ES-I3 (cell line): ENCODE measurements at regions not wholly inside any gene's neighbourhood (a gene's known extent, or its start where the extent isn't known, plus 50 kb on each side); places are given as distances from the start of the nearest gene placed in this dataset.

Source experiments
- H3K36me3 ChIP-seq: 2 replicates; pipeline ENCODE4 v1.6.1; 2013; ENCODE audit warnings: mild to moderate bottlenecking, low read length, control low read depth, moderate library complexity; ENCODE audit not compliant: insufficient read depth
- H3K4me1 ChIP-seq: 2 replicates; pipeline ENCODE4 v1.6.1; 2013; ENCODE audit warnings: mild to moderate bottlenecking, control low read depth, low read length; ENCODE audit not compliant: insufficient read depth
- H3K9ac ChIP-seq: 2 replicates; pipeline ENCODE4 v1.6.1; 2013; ENCODE audit warnings: low read depth, mild to moderate bottlenecking, low read length, moderate library complexity
- H3K9me3 ChIP-seq: 2 replicates; pipeline ENCODE4 v1.6.1; 2013; ENCODE audit warnings: mild to moderate bottlenecking, low read length, moderate library complexity; ENCODE audit not compliant: control insufficient read depth, insufficient read depth

DNA sequence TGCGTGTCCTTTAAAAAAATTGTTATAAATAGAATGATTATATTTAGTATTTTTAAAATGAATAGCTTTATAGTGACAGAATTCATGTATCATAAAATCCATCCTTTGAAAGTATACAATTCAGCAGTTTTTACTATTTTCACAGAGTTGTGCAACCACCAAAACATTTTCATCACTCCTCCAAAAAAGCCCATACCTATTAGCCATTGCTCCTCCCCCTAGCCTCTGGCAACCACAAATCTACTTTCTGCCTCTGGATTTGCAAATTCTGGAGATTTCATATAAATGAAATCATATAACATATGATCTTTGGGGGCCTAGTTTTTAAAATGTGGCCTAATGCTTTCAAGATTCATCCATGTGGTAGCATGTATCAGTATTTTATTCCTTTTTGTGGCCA lies 117.9 kb upstream of the MED13L start:
- Histone ChIP-seq H3K36me3 (no peaks in the 10 kb centered on the region), H3K9me3 (no peaks in the 10 kb centered on the region; the same call in 1 of the 2 replicates), H3K9ac (no peak overlapping the region), H3K4me1 (no peaks in the 10 kb centered on the region)

DNA sequence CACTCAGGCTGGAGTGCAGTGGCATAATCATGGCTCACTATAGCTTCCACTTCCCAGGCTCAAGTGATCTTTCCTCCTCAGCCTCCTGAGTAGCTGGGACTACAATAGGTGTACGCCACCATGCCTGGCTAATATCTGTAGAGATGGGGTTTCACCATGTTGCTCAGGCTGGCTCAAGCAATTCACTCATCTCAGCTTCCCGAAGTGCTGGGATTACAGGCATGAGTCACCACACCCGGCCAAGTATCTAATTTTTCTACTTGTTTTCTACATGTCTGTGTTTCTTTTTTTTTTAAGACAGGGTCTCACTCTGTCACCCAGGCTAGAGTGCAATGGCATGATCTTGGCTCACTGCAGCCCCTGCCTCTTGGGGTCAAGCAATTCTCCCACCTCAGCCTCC lies 119.7 kb upstream of the MED13L start:
- H3K9me3 ChIP-seq, result no peaks in the 10 kb centered on the region; the same call in 1 of the 2 replicates
- H3K36me3 ChIP-seq, result no peaks in the 10 kb centered on the region
- no peak overlapping the region for H3K9ac ChIP-seq
- no peaks in the 10 kb centered on the region for H3K4me1 ChIP-seq

DNA sequence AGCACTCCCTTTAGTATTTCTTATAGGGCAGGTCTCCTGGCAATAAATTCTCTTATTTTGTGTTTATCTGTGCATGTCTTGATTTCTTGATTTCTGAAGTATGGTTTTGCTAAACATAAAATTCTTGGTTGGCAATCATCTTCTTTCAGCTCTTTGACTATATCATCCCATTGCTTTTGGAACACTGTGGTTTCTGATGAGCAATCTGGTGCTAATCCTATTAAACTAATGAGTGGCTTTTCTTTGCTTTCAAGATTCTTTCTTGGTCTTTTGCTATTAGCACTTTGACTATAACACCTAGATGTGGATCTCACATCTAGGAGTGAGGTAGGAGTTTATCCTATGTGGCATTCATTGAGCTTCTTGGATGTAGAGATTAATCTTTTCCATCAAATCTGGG lies 120.7 kb upstream of the MED13L start:
- Histone ChIP-seq H3K36me3 (no peaks in the 10 kb centered on the region), H3K9ac (no peak overlapping the region), H3K4me1 (no peaks in the 10 kb centered on the region), H3K9me3 (no peaks in the 10 kb centered on the region; the same call in 1 of the 2 replicates)

DNA sequence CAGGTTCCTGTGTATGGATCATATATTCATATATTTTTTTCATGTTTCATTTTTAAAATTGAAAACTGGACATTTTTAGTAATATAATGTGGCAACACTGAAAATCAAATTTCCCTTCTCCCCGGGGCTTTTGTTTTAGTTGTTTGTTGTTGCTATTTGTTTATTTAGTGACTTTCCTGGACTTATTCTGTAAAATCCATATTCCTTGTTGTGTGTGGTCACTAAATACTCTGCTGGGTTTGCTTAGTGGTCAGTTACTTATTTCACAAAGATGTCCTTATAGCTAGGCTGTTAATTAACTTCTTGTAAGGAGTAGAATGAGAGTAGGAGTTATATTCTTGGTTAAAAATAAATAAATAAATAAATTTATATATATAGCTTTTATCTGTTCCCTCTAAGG lies 121.6 kb upstream of the MED13L start:
- Histone ChIP-seq H3K9ac (no peak overlapping the region), H3K36me3 (no peaks in the 10 kb centered on the region), H3K4me1 (no peaks in the 10 kb centered on the region), H3K9me3 (no peaks in the 10 kb centered on the region)

DNA sequence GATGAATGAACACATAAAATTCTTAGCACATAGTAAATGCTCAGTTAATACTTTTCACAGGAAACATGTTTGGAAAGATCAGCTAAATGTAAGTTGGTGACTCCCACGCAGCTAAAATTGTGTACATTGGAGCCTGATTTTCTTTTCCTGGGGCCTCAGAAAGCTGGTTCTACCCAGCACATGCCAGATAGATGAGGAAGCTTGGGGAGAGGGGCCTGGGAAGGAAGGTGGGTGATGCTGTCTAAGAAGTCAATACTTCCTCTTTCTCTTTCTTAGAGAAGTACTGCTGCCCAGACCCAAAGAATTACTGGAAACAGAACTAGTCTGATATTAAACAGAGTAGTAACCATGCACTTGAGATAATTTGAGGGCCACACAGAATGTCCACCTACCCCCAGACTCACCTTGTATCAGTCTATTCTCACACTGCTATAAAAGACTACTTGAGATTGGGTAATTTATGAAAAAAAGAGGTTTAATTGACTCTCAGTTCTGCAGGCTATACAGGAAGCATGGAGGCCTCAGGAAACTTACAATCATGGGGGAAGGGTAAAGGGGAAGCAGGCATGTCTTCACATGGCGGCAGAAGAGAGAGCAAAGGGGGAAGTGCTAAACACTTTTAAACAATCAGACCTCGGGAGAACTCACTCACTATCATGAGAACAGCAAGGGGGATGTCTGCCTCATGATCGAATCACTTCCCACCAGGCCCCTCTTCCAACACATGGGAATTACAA lies 123.3 kb upstream of the MED13L start:
- Histone ChIP-seq H3K9ac (no peak overlapping the region), H3K4me1 (no peaks in the 10 kb centered on the region), H3K36me3 (no peaks in the 10 kb centered on the region), H3K9me3 (no peaks in the 10 kb centered on the region)

DNA sequence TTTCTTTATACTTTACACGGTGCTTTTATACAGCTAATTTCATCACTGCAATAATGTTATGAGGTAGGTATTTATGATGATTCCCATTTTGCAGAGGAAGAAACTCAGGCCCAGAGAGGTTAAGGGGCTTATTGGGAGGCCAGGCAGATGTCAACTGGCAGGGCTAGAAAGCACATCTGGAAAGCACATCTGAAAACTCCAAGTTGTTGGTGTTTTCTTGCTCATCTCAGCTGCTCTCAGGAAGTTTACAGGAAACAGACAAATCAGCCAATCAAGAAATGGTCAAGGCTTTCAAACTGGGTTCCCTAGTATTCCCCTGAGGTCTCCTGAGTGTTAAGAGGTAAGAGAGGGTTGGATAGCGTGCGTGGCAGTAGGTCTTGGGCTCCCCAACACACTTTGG lies 124.1 kb upstream of the MED13L start:
- no peaks in the 10 kb centered on the region for H3K36me3 ChIP-seq
- no peaks in the 10 kb centered on the region for H3K9me3 ChIP-seq
- H3K9ac ChIP-seq, result no peak overlapping the region
- no peaks in the 10 kb centered on the region for H3K4me1 ChIP-seq

DNA sequence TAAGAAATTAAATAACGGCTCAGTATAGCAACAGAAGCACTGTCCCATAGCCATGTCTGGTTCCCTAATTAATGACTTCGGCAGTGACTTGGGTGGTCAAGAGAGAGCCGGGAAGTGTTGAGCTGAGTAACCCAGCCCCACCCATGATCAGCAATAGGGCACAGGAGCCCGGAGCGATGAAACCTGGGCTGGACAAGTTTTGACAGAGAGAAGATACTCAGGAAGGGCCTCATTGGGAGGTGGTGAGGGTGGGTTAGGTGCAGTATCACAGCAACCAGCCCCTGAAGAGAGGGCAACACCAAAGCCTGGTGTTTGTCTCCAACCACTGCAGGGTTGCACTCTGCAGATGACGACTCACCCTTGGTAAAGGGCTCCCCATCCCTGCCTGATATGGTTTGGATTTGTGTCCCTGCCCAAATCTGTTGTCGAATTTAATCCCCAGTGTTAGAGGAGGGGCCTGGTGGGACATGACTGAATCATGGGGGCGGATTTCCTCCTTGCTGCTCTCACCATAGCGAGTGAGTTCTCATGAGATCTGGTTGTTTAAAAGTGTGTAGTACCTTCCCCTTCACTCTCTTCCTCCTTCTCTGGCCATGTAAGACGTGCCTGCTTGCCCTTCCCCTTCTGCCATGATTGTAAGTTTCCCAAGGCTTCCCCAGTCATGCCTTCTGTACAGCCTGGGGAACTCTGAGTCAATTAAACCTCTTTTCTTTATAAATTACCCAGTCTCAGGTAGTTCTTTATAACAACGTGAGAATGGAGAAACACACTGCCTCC lies 124.9 kb upstream of the MED13L start:
- Histone ChIP-seq H3K36me3 (no peaks in the 10 kb centered on the region), H3K9ac (no peak overlapping the region), H3K4me1 (no peaks in the 10 kb centered on the region), H3K9me3 (no peaks in the 10 kb centered on the region)

DNA sequence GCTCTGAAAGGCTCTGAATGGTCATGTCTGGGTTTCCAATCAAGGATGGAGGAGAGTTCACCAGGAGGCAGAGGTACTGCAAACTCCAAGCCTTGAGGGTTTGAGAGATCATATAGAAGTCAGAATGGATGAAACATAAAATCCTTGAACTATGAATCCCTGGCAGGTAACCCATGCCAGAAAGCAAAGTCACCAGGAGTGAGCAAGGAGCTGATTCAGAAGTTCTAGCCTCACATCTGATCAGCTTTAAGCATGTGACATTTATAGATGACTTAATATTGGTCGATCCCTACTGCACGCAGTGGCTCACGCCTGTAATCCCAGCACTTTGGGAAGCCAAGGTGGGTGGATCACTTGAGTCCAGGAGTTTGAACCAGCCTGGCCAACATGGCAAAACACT lies 126.1 kb upstream of the MED13L start:
- no peaks in the 10 kb centered on the region for H3K4me1 ChIP-seq
- no peak overlapping the region for H3K9ac ChIP-seq
- no peaks in the 10 kb centered on the region for H3K9me3 ChIP-seq
- H3K36me3 ChIP-seq, result no peaks in the 10 kb centered on the region

DNA sequence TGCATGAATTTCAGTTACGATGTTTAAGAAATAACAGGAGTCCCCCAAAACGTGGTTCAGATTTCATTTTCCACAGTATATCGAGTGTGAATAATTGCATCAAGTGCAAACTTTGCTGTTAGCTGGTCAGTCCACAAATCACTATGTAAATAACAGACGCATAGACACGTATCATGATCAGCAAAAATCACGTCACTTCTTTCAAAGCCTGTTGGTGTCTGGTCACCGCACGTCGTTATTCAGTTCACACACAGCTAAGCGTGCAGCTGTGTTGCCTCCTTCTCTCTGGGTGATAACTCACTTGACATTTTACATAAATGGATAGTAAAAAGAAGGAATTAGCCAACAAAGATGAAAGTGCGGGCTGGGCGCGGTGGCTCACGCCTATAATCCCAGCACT lies 126.8 kb upstream of the MED13L start:
- no peak overlapping the region for H3K9ac ChIP-seq
- no peaks in the 10 kb centered on the region for H3K9me3 ChIP-seq
- H3K4me1 ChIP-seq, result no peaks in the 10 kb centered on the region
- H3K36me3 ChIP-seq, result no peaks in the 10 kb centered on the region

DNA sequence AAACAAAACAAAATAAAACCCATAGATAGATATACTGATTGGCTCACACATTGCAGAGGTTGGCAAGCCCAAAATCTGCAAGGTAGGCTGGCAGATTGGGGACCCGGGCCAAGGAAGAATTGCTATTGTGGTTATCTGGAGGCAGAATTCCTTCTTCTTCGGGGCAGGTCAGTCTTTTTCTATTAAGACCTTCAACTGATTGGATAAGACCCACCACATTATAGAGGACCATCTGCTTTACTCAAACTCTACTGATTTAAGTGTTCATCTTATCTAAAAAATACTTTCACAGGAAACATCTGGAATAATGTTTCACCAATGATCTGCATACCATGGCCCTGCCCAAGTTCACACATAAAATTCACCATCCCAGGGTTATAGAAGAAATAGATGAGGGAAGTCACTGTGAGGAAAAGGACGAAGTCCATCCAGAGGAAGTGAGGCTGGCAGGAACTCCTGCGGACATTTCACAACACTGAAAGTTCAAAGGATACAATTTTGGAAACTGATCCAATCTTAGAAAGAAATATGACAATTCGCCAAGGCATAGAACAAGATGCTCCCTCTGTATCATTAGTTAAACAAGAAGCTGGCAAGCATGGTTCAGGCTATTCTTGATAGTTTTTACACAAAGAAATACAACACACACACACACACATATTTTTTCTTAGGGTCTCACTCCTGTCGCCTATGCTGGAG lies 127.6 kb upstream of the MED13L start:
- no peaks in the 10 kb centered on the region for H3K4me1 ChIP-seq
- no peaks in the 10 kb centered on the region for H3K36me3 ChIP-seq
- no peak overlapping the region for H3K9ac ChIP-seq
- H3K9me3 ChIP-seq, result no peaks in the 10 kb centered on the region

DNA sequence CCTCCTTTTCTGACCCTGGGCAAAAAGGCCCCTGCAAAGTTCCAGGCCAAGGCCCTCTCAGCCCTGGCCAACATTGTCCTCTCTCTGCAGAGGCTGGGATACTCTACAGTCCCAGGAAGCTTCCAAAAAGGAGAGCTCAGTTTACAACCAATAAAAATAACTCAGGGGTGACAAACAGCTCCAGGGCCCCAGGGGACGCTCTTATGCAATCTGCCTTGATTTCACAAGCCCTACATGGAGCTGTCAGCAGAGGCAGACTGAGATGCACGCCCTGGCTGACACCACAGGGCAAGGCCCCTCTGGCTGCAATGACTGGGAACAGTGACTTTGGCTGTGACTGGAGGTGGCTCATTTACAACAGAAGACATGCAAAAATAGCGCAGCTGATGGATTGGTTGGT lies 129.0 kb upstream of the MED13L start:
- H3K4me1 ChIP-seq, result no peaks in the 10 kb centered on the region
- H3K9me3 ChIP-seq, result no peaks in the 10 kb centered on the region
- no peak overlapping the region for H3K9ac ChIP-seq
- H3K36me3 ChIP-seq, result no peaks in the 10 kb centered on the region

DNA sequence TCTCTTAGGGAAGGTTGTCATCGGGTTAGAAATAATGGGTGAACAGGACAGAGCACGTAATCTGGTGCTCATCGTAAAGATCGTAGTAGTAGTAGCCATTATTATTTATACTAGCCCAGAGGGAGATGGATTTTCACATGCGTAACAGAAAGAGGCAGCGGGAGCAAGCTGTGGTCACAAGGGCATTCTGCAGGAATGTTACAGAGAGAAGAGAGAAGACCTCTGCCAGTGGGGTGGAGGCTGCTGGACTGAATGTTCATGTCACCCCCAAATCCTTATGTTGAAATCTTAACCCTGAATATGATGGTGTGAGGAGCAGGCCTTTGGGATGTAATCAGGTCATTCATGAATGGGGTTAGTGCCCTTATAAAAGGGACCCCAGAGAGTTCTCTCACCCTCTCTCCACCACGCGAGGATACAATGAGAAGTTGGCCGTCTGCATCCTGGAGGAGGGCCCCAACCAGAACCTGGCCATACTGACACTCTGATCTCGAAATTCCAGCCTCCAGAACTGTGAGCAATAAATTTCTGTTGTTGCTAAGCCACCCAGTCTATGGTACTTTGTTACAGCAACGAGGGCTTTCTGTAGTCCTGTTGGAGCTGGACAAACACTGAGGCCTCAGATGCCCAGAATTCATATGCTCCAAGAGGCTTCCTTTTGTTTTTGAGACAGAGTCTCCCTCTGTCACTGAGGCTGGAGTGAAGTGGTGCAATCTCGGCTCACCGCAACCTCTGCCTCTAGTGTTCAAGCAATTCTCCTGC lies 131.2 kb upstream of the MED13L start:
- Histone ChIP-seq H3K9me3 (no peaks in the 10 kb centered on the region), H3K4me1 (no peaks in the 10 kb centered on the region), H3K36me3 (no peaks in the 10 kb centered on the region), H3K9ac (no peak overlapping the region)

DNA sequence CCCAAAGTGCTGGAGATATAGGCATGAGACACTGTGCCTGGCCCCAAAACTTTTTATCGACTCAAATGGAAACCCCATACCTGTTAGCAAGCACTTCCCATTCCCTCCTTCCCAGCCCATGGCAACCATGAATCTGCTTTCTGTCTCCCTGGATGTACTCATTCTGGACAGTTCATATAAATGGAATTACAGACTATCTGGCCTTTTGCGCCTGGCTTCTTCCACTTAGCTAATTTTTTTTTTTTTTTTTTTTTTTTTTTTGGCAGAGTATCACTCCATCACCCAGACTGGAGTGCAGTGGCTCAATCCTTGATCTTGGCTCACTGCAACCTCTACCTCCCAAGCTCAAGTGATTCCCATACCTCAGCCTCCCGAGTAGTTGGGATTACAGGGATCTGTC lies 134.5 kb upstream of the MED13L start:
- H3K4me1 ChIP-seq, result peaks cover 10% of the 10 kb centered on the region
- no peaks in the 10 kb centered on the region for H3K9me3 ChIP-seq
- H3K36me3 ChIP-seq, result no peaks in the 10 kb centered on the region
- H3K9ac ChIP-seq, result no peak overlapping the region

DNA sequence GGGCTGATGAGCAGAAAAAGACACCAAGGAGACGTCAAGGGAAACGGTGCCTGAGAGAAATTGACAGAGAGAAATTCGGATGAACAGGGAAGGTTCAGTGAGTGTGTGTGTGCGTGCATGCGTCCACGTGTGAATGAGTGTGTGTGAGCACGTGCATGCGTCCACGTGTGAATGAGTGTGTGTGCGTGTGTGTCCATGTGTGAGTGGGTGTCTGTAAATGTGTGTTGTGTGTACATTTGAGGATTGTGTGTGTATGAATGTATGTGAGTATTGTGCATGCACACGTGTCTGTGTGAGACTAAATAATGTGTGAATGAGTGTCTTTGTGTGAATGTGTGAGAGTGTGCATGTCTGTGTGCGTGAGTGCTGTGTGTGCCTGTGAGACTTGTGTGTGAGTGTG lies 137.4 kb upstream of the MED13L start:
- no peak overlapping the region for H3K9ac ChIP-seq
- no peaks in the 10 kb centered on the region for H3K36me3 ChIP-seq
- H3K4me1 ChIP-seq, result peaks cover 10% of the 10 kb centered on the region
- no peaks in the 10 kb centered on the region for H3K9me3 ChIP-seq
